H1 (cell line): ENCODE measurements at regions not wholly inside any gene's neighbourhood (a gene's known extent, or its start where the extent isn't known, plus 50 kb on each side); places are given as distances from the start of the nearest gene placed in this dataset.

Experiments used
- CTCF ChIP-seq, 3 experiments: IDR thresholded peaks; 1 replicate in 2 of 3; 2 replicates in 1 of 3; pipeline versions ENCODE4 v1.5.1 to v1.6.1; 2011; ENCODE audit warnings: low read length in 3 of 3, mild to moderate bottlenecking in 3 of 3, inconsistent platforms in 2 of 3, low read depth in 1 of 3, moderate library complexity in 1 of 3; ENCODE audit not compliant: insufficient read depth in 1 of 3; ENCODE audit errors: control extremely low read depth in 1 of 3
- PHF8 ChIP-seq: fragments of 200-600 bp; sonication (generic); conservative IDR thresholded peaks from 2 replicates; pipeline ENCODE4 v1.7.1; 2012; ENCODE audit warnings: low read depth, mild to moderate bottlenecking, inconsistent platforms, low read length, moderate library complexity

GRCh38 chrX:73289039-73289438 lies 74.4 kb upstream of the NAP1L2 start:
- TF ChIP-seq PHF8 = no peak
- TF ChIP-seq CTCF (IDR thresholded peaks at IDR 0.05; ENCODE audit: control extremely low read depth in 1 of 3, insufficient read depth in 1 of 3, low read depth in 1 of 3, low read length in 3 of 3) = peak; percentile 57 to 64 (median 59)
